GM21360 (cell line): ENCODE measurements at regions not wholly inside any gene's neighbourhood (a gene's known extent, or its start where the extent isn't known, plus 50 kb on each side); places are given as distances from the start of the nearest gene placed in this dataset.
"Not testable (repeated sequence)": the region's sequence is repeated elsewhere in the genome, so short reads cannot be mapped to it uniquely, and the experiment has no call there.

Experiments used
- ATAC-seq: cut with Tn5 transposase; IDR thresholded peaks from one replicate; pipeline ENCODE4 v1.9.1; 2021; ENCODE audit warnings: mild to moderate bottlenecking, moderate library complexity; ENCODE audit not compliant: unreplicated experiment

- no peak for ATAC-seq
These were observed 462.6 kb upstream of the PAPPA start for GRCh38 chr9:115690786-115691496.

- no peak for ATAC-seq
These were observed 461.9 kb upstream of the PAPPA start for GRCh38 chr9:115691693-115692092.

GRCh38 chr9:115692868-115693267 lies 460.7 kb upstream of the PAPPA start:
- ATAC-seq, result not testable (repeated sequence)

- ATAC-seq, result no peak
These were observed 459.6 kb upstream of the PAPPA start for GRCh38 chr9:115694014-115694413.

GRCh38 chr9:115694991-115695390 lies 458.6 kb upstream of the PAPPA start:
- ATAC-seq, result no peak

GRCh38 chr9:115712981-115713380 lies 440.6 kb upstream of the PAPPA start:
- ATAC-seq, result no peak

GRCh38 chr9:115715666-115716065 lies 437.9 kb upstream of the PAPPA start:
- no peak for ATAC-seq

GRCh38 chr9:115717298-115717697 lies 436.3 kb upstream of the PAPPA start:
- no peak for ATAC-seq

- ATAC-seq, result no peak
These were observed 435.8 kb upstream of the PAPPA start for GRCh38 chr9:115717711-115718173.

GRCh38 chr9:115730396-115730795 lies 423.2 kb upstream of the PAPPA start:
- ATAC-seq, result no peak

- no peak for ATAC-seq
These were observed 422.7 kb upstream of the PAPPA start for GRCh38 chr9:115730845-115731244.

GRCh38 chr9:115733318-115734110 lies 420.1 kb upstream of the PAPPA start:
- ATAC-seq, result no peak

GRCh38 chr9:115739096-115739875 lies 414.3 kb upstream of the PAPPA start:
- ATAC-seq, result no peak

- no peak for ATAC-seq
These were observed 412.6 kb upstream of the PAPPA start for GRCh38 chr9:115740986-115741385.

GRCh38 chr9:115743709-115744605 lies 409.6 kb upstream of the PAPPA start:
- ATAC-seq, result no peak

- ATAC-seq, result no peak
These were observed 407.1 kb upstream of the PAPPA start for GRCh38 chr9:115746496-115746895.

- no peak for ATAC-seq
These were observed 405.9 kb upstream of the PAPPA start for GRCh38 chr9:115747731-115748130.

- ATAC-seq, result no peak
These were observed 396.9 kb upstream of the PAPPA start for GRCh38 chr9:115756736-115757135.

- ATAC-seq, result no peak
These were observed 396.1 kb upstream of the PAPPA start for GRCh38 chr9:115757461-115757860.

- ATAC-seq, result no peak
These were observed 395.1 kb upstream of the PAPPA start for GRCh38 chr9:115758441-115758840.
